Spleen (tissue), 7 donors: ENCODE measurements at regions not wholly inside any gene's neighbourhood (a gene's known extent, or its start where the extent isn't known, plus 50 kb on each side); places are given as distances from the start of the nearest gene placed in this dataset.

Source experiments
- CTCF ChIP-seq, 11 experiments: fragments of 200-600 bp in 7 of 11; fragments of 450-650 bp in 4 of 11; sonication (generic) in 4 of 11; IDR thresholded peaks in 8 of 11; conservative IDR thresholded peaks in 3 of 11; 1 replicate in 7 of 11; 2 replicates in 4 of 11; pipeline versions ENCODE4 v1.4.0 to v1.8.0; 2016 to 2021; ENCODE audit warnings: antibody characterized with exemption in 11 of 11, inconsistent platforms in 4 of 11, mild to moderate bottlenecking in 1 of 11
- POLR2AphosphoS5 ChIP-seq, 3 donors: sonication (generic); formaldehyde crosslinking; IDR thresholded peaks; one replicate each; pipeline ENCODE4 v1.5.1; 2017; ENCODE audit warnings: antibody characterized with exemption in 3 of 3
- donor health status: DM: no; HTN: no; CAD: no; lungs with moderate emphysema.
- donor health status: DM: no; HTN: no; CAD: no.
- donor health status: DM: no; HTN: no; CAD: no.

- no peak for TF ChIP-seq CTCF (IDR thresholded peaks at IDR 0.05 in 8 of 11, conservative IDR thresholded peaks at IDR 0.05 in 3 of 11)
- TF ChIP-seq POLR2AphosphoS5 (IDR thresholded peaks at IDR 0.05): no peak
These were observed 138.8 kb downstream of the TWIST2 start for GRCh38 chr2:238986491-238987351.
